ENCODE measurements at regions not wholly inside any gene's neighbourhood (a gene's known extent, or its start where the extent isn't known, plus 50 kb on each side); places are given as distances from the start of the nearest gene placed in this dataset.
"Not testable (repeated sequence)": the region's sequence is repeated elsewhere in the genome, so short reads cannot be mapped to it uniquely, and the experiment has no call there.

DNA sequence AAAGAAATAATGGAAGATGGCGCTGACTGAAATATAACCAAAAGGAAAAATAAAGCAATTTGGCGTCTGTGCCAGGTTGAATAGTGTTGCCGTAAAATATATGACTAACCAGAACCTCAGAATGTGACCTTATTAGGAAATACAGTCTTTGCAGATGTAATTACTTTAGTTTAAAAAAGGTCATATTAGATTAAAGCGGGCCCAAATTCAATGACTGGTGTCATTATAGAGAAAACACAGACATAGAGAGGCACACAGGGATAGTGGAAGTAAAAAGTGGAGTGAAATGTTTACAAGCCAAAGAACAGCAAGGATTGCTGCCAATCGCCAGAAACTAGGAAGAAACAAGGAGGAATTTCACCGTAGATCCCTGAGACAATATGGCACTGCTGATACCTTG lies 521.2 kb downstream of the FRK start:
- DNase-seq, result no peak

DNA sequence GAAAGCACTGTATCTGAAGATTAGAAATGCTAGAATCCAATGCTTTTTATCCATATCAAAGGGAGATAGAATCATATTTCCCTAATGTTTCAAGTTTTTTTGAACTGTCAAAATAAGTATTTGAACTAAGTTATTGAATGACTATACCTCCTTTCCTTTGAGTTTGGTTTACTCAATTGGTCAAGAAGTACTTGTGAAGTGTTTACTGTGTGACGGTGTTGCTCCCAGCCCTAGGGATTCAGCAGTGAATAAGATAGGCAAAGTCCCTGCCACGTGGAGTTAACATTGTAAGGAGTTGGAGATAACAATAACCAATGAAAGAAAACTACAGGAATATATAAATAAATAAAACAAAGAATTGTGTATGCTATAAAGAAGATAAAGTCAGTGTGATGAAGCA lies 535.9 kb downstream of the FRK start:
- no peak for DNase-seq

DNA sequence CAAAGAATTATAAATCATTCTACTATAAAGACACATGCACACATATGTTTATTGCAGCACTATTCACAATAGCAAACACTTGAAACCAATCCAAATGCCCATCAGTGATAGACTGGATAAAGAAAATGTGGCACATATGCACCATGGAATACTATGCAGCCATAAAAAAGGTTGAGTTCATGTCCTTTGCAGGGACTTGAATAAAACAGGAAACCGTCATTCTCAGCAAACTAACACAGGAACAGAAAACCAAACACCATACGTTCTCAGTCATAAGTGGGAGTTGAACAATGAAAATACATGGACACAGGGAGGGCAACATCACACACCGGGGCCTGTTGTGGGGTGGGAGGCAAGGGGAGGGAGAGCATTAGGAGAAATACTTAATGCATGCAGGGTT lies 538.9 kb downstream of the FRK start:
- DNase-seq, result not testable (repeated sequence)

DNA sequence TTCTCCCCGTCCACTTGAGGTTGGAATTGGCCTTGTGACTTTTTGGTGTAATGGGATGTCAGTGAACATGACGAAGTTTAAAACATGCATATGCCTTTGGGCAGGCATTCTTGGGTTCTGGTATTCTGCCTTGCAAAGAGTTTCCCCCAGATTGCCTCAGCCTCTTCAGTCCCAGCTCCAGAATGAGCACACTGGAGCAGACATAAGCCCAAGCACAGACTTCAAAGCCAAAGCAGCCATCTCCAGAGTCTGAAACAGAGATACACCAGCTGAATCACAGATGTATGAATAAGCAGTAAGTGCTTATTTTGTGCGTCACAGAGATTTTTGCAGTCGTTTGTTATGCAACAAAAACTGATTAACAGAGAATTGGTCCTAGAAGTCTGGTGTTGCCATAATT lies 546.0 kb downstream of the FRK start:
- no peak for DNase-seq

DNA sequence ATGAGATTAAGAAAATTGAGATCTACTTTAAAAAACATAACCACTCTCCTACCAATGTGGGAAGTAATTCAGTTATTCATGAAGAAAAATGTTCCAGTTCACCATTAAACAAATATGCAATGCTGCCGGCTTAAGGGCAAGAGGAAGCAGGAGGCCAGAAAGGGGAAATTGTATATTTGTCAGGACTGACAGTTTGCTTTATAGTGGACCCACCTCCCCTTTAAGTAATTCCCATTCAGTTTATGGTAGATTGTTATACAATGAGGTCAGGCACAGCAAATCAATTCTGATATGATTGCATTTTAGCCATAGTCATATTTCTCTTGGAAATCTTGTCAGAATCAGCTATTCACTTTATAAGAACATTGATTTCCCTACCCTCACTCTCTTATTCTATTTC lies 547.8 kb downstream of the FRK start:
- DNase-seq, result no peak

DNA sequence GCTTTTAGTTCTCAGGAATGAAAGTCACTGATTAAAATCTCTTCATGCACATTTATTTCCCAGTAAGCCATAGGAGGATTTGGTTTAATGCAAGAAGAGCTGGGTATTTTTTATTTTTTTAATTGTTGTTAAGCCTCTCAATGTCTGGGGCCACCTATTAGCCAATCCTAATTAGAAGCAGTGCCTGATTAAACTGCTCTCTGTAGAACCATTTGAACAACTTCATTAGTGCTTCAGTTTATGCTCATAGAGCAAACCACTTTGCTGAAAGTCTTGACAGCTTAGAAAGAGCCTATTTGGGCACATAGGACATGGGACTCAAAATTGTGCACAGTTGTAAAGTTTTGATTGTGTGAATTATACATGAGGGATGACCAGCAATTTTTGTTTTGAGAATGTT lies 548.9 kb downstream of the FRK start:
- DNase-seq, result no peak

DNA sequence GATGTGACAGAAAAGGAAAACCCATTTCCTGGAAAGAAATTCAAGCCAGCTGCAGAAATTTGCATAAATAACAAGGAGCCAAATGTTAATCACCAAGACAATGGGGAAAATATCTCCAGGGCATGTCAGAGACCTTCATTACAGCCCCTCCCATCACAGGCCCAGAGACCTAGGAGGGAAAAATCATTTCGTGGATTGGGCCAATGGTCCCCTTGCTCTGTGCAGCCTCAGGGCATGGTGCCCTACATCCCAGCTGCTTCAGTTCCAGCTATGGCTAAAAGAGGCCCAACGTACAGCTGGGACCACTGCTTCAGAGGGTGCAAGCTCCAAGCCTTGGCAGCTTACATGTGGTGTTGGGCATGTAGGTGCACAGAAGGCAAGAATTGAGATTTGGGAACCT lies 558.3 kb downstream of the FRK start:
- not testable (repeated sequence) for DNase-seq

DNA sequence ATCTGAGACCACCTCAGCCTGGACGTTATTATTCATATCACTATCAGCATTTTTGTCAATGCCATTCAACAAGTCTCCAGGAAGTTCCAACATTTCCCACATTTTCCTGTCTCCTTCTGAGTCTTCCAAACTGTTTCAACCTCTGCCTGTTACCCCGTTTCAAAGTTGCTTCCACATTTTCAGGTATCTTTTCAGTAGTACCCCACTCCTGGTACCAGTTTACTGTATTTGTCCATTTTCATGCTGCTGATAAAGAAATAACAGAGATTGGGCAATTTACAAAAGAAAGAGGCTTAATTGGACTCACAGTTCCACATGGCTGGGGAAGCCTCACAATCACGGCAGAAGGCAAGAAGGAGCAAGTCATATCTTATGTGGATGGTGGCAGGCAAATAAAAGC lies 565.5 kb downstream of the FRK start:
- no peak for DNase-seq

DNA sequence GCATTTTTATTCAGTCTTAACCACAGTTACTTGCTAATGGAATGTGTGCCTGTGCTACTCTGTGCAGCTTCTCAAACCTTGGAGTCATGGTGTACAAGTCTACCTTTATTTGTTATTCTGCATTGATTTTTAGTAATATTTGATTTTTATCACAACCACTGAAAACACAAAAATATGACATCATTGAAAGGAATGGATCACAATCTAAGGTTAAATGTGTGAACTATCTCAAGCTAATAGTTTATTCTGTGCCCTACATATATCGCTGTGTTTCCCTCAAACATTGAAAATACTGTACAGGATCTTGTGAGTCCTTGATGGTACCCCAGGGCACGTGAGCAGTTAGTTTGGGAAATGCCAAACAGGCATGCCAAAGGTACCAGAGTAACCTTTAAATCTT lies 573.4 kb downstream of the FRK start:
- no peak for DNase-seq

DNA sequence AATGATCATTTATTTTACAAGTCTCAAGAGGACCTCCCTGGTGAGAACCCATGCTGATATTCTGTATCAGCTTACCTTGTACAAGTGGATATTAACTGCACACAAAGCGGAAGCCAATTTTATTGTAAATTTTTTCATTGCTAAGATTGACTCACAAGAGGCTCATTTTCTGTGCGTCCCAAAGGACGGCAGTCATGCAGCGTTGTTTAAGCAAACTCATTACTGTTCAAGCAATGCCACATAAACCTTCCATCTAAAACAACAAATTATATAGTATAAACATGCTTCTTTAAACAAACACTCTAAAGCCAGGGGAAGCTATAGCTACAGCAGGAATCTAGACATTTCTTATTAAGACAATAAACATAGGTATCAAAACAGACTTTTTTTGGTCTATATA lies 575.3 kb downstream of the FRK start:
- DNase-seq, result no peak

DNA sequence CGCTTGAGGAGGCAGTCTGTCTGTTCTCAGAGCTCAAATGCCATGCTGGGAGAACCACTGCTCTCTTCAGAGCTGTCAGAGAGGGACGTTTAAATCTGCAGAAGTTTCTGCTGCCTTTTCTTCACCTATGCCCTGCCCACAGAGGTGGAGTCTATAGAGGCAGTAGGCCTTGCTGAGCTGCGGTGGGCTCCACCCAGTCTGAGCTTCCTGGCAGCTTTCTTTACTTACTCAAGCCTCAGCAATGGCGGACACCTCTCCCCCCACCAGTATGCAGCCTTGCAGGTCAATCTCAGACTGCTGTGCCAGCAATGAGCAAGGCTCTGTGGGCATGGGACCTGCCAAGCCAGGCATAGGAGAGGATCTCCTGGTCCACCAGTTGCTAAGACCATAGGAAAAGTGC lies 580.1 kb downstream of the FRK start:
- DNase-seq, result not testable (repeated sequence)

DNA sequence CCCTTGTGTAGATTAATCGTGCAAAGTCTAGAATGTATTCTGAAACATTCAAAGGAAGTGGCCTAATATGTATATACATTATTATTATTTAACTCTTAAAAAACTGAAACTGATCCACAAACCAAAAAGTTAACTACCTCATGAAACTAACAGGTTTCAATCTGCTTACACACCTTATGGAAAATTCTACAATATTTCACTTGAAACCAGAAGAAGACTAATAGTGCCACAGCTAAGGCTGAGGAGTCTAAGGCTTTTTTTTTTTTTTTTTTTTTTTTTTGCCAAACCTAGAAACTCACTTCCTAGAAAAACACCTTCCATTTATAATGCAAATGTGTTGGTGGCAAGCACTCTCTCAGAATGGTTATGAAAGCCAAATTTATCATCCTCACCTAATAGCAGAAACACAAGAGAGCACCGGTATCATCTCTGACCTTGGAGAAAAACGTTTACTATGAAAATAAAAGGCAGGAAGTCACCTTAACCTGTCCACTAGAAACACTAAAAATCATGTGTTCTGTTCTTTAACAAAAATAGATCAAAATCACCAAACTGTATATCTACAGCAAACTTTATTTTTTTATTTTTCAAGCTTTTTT lies 586.1 kb downstream of the FRK start:
- DNase-seq, result no peak

DNA sequence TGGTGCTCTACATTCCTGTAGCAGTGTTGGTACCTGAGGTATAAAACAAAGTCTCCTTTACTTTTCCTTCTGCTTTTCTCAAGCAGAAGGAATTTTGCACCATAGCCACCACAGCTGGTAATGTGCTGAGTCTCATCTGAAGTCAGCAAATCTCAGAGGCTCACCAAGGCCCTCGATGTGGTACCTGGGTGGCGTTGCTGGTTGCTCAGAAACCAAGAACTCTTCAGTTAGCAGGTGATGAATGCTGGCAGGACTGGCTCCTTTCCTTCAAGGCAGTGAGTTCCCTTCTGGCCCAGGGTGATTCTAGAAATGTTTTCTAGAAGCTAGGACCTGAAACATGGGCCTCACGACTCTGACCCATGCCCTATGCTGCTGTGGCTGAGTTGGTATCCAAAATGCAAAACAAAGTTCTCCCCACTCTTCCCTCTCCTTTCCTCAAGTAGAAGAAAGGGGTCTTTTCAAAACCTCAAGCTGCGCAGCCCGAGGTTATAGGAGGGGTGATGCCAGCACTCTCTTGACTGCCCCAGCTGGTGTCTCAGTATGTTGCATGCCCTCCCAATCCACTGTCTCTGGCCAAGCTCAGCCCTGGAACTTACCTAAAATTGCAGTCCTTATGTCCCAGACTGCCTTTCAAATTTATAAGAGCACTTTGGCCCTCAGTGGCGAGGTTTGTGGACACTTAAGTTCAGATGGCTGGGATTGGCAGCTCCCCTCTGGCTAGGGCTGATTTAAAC lies 592.3 kb downstream of the FRK start:
- no peak for DNase-seq

DNA sequence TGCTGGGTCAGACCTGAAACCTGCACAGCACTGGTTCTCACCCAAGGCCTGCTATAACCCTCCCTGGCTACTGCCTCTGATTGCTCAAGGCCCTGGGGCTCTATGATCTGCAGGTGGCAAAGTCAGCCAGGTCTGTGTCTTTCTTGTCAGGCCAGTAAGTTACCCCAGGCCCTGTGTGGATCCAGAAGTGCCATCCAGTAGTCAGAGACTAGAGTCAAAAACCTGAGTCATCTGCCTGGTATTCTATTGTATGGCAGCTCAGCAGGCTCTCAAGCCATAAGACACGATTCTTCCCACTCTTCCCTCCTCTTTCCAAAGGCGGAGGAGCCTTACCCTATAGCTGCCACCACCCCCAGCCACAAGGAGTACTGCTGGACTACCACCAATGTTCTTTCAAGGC lies 593.0 kb downstream of the FRK start:
- no peak for DNase-seq

DNA sequence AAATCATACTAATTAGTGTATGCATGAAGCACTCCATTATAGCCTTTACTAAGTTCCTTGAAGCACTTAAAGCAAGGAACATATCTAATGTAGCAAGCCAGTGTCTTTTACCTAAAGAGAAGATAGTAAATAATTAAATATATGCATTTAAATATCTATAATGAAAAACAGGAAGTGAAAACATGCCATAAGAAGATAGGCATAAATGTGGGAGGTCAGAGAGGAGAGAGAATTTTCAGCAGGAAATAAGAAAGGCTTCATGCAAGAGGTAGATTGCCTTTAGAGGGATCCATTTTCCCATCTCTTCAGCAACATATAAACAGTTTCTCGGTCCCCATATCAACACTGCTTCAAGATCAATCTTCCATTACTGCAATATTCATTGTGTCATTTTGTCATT lies 599.8 kb downstream of the FRK start:
- no peak for DNase-seq

DNA sequence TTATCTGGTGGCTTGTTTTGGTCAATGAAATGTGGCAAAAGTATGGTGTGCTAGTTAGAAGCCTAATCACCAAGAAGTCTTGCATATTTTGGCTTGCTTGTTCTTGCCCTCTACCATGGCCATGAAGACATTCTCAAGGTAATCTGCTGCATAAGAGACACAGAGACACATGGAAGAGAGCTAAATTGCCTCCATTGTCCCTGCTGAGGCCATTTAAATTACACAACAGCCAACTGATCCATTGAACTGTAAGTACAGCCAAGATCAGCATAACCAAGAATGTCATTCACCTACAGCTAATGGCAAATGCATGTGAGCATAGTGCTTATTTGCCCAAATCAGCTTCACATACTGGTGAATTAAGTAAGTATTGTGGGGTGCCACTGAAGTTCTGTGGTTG lies 603.8 kb downstream of the FRK start:
- no peak for DNase-seq

DNA sequence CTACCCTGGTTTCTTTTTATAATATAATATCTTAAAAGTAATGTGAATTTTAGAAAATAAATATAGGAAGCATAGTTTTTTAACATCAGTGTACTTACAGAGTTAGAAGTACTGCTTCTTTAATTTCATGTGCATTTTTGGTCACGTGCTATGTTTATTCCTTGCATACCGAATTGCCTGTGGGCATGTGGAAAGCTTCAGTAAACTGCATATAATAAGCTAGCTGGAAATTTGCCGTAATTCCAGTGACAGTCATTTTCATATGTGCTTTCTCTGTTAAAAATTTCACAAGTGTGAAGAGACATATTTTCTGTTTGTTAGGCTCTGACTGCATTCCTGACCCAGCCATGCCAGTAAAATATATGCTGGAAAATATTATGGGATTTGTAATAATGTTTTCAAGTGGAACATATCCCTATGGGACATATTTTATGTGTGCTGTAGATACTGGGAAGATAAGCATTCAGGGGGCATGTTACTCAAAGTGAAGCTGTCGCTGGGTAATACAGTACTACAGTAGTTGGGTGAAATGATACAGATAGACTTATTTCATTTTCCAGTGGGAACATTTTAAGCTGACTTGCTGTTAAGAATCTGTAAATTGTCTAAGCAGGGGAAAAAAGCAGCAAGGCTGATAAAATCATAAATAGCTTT lies 616.7 kb downstream of the FRK start:
- no peak for DNase-seq

DNA sequence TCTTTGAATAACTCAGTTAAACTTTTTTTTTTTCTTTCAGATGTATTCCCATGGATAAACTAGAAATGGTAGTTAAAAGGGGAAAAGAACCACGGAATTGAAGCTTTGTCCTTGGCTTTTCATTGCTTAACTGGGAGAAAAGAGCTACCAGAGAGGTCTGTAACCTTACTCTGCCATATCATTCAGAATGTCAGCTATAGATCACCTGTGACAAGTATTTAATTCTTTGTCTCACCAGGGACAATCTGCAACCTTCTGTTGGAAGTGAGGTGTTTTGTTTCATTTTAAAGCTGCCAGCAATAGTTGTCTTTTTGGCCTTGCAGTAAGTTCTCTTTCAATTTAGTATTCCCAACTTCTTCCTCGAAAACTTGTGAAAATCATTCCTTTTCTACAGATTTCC lies 618.4 kb downstream of the FRK start:
- DNase-seq, result no peak

DNA sequence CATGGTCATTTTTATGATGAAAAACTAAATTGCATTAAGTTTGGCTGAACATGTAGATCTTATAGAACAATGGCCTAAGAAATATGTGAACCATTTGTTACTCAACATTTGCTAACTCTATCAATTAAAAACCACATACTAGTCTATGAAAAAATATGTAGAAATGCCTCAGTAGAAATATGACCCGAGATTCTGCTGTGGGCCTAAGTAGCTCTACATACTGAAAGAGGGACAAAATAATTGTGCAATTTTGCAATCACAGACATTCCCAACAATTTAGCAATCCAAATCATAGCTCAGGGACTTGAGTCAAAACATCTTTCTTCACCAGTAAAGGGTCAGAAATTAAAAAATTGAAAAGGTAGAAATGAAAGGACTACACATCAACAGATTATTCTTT lies 619.0 kb downstream of the FRK start:
- no peak for DNase-seq

DNA sequence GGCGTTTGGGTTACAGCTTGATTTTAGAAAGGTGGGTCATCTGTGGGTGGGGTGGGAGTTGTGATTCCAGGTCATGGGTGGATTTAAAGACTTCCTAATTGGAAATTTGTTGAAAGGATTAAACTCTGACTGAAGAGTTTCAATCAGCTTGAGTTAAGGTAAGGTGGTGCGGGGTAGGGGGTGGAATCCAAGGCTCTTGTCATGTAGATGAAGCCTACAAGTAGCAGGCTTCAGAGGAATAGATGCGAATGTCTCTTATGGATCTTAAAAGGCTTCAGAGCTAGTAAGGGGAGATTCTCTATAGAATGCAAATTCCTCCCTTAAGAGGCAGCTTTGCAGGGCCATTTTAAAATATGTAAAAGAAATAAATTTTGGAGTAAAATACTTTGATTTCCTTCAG lies 645.3 kb downstream of the FRK start:
- no peak for DNase-seq

DNA sequence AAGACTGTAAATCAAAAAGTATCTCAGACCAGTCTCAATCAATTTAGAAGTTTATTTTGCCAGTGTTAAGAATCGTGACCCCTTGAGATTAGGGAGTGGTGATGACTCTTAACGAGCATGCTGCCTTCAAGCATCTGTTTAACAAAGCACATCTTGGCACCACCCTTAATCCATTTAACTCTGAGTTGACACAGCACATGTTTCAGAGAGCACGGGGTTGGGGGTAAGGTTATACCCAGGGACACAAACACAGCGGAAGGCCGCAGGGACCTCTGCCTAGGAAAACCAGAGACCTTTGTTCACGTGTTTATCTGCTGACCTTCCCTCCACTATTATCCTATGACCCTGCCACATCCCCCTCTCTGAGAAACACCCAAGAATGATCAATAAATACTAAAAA lies 645.8 kb downstream of the FRK start:
- DNase-seq, result not testable (repeated sequence)

DNA sequence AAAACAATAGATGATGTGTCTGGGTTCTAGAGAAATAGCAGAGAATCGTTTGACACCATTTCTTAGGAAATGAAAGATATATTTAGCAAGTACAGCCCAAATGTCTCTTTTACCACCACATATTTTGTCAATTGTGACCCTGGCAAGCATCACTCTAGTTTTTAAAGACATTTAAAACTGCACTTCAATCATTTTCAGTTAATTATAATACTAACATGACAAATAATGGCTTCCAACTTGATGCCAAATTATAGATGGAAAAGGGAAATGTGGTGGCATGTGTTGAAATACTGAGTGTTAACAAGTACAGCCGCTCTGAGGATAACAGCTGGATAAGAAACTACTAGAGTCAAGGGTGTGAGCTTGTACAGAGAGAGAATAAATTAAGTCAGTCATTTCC lies 648.9 kb downstream of the FRK start:
- no peak for DNase-seq

DNA sequence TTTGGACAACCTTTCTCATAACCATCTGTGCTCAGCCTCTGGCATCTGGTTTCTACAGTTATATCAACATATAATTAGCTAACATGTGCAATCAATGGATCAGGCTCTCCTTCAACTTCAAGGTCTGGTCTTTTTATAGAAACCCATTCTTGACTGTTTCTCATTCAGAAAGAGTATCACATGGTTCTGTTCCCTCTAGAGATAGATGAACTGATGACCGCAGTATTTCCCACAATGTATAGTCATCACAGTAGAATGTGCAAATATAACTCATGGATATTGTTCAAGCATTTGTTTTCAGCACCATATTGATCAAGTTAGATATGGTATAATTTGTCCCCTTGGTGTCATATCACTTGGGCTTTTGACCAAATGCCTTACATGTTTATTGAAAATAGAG lies 656.2 kb downstream of the FRK start:
- no peak for DNase-seq

DNA sequence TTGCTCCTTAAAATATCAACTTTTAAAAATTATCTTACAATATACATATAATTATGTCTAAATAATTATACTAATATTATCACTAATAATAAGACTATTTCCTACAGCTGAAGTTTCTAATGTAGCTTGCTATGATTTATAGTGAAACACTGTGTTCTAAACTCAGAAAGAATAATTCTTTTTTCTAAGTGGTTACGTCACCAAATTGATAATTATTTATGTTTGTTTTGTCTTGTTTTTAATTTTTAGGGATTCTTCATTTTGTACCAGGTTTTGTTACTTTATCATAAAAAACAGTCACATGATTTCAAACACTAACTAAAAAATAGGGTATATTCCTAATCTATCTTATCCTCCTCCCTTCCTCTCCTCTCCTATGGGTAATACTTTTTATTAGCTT lies 662.1 kb downstream of the FRK start:
- no peak for DNase-seq
